ENCODE measurements at regions not wholly inside any gene's neighbourhood (a gene's known extent, or its start where the extent isn't known, plus 50 kb on each side); places are given as distances from the start of the nearest gene placed in this dataset.

DNA sequence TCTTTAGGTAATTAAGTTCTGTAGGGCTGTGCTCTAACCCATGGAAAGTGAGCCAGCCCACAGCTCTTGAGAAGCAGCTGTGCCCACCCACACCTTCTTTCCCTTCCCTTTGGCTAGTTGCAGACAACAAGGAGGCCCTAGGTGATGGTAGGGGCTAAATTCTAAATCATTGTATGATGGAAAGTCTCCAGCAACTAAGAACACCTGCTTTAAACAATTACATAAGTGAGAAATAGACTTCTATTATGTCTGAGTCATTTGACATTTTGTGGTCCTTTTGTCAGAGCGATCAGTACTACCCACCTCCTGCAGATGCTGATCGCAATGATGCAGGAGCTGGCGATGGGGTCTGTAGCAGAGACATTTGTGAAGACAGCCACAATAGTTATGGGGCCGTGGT is 79.6 kb downstream of the TEX51 start:
- no peaks in the 10 kb centered on the region for H3K4me1 ChIP-seq (ENCODE audit: control insufficient read depth, extremely low read depth, insufficient read depth, low read length)
- H3K27me3 ChIP-seq (ENCODE audit: control insufficient read depth, extremely low read depth, insufficient read depth, low read length): peaks cover 14% of the 10 kb centered on the region
- H3K9me1 ChIP-seq (ENCODE audit: control insufficient read depth, extremely low read depth, insufficient read depth, low read length): no peaks in the 10 kb centered on the region
- DNase-seq (ENCODE audit: low read depth, low spot score): no peak
- H4K20me1 ChIP-seq (ENCODE audit: control insufficient read depth, extremely low read depth, insufficient read depth, low read length): no peaks in the 10 kb centered on the region
- no peaks in the 10 kb centered on the region for H3K36me3 ChIP-seq (ENCODE audit: control insufficient read depth in 2 of 2, extremely low read depth in 1 of 2, insufficient read depth in 2 of 2, low read length in 2 of 2)
- TF ChIP-seq EZH2 (IDR thresholded peaks at IDR 0.05; ENCODE audit: low read length) (no peak), CTCF (optimal IDR thresholded peaks at IDR 0.05 in 1 of 3, IDR thresholded peaks at IDR 0.05 in 1 of 3, conservative IDR thresholded peaks at IDR 0.05 in 1 of 3; ENCODE audit: extremely low read depth in 1 of 3, insufficient read depth in 2 of 3, low read length in 3 of 3) (no peak)
- no peaks in the 10 kb centered on the region for H3K9me3 ChIP-seq (ENCODE audit: control insufficient read depth, low read depth, low read length)
- FAIRE-seq: no peak
- H3K9ac ChIP-seq (ENCODE audit: control insufficient read depth, extremely low read depth, insufficient read depth, low read length): no peak overlapping the region
- no peaks in the 10 kb centered on the region for H3K79me2 ChIP-seq (ENCODE audit: control insufficient read depth, insufficient read depth, low read length)
- H3K4me2 ChIP-seq (ENCODE audit: control insufficient read depth, extremely low read depth, insufficient read depth, low read depth, low read length): no peak overlapping the region
- no peak overlapping the region for H3K4me3 ChIP-seq (ENCODE audit: control insufficient read depth in 2 of 3, extremely low read depth in 1 of 3, insufficient read depth in 2 of 3, low read depth in 1 of 3, low read length in 3 of 3)
- no peak overlapping the region for H3K27ac ChIP-seq (ENCODE audit: control insufficient read depth, insufficient read depth, low read length)
- dilution Hi-C loops (cut with MboI; ENCODE audit: extremely low pct_ligation_motif_present, low sequenced_read_pairs): no loop called here
- H2AFZ ChIP-seq (ENCODE audit: control insufficient read depth, low read length): no peak overlapping the region

DNA sequence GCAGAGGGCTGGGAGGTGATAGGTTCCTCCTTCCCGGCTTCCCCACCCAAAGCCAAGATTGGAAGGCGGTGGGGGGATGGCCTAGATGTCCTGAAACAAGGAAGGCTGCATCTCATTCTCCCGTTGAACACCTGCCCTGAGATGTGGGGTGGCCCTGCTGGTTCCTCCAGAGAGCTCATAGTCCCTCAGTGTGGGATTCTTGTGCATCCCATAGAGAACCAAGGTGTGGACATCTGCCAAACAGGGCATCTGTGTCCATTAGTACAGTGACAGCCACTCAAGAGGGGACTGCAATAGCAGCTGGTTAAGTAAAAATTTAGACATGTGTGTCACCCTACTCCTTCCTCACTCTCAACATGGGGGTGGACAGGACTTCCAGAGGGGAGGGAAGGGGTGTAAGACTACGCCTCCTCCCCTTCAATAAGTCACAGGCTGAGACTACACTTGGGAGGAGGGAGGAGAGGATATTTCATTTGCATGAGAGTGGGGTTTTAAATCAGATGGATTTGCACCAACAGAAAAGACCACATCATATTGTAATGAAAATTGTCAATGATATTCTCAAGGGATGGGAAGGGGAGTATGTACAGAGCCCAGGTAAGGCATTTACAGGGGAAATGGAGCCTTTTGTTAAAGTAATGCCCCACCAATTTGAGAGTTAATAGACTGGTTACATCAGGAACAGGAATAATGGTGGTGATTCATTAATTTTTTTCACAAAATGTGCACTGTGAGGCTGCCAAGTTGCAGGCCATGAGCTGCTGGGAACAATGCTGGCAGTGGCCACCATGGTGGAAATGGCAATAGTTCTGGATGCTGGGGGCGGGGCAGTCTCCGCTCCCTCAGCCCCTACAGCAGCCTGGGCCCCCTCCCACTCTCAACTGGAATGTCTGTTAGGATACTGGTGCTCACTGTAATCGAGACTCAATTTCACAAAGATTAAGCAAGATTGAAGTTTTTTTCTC is 80.6 kb downstream of the TEX51 start:
- Histone ChIP-seq H3K9ac (ENCODE audit: control insufficient read depth, extremely low read depth, insufficient read depth, low read length) (no peak overlapping the region), H3K79me2 (ENCODE audit: control insufficient read depth, insufficient read depth, low read length) (no peaks in the 10 kb centered on the region), H3K9me3 (ENCODE audit: control insufficient read depth, low read depth, low read length) (no peaks in the 10 kb centered on the region), H4K20me1 (ENCODE audit: control insufficient read depth, extremely low read depth, insufficient read depth, low read length) (no peaks in the 10 kb centered on the region), H3K4me2 (ENCODE audit: control insufficient read depth, extremely low read depth, insufficient read depth, low read depth, low read length) (no peak overlapping the region), H3K4me1 (ENCODE audit: control insufficient read depth, extremely low read depth, insufficient read depth, low read length) (no peaks in the 10 kb centered on the region), H2AFZ (ENCODE audit: control insufficient read depth, low read length) (no peak overlapping the region), H3K36me3 (ENCODE audit: control insufficient read depth in 2 of 2, extremely low read depth in 1 of 2, insufficient read depth in 2 of 2, low read length in 2 of 2) (no peaks in the 10 kb centered on the region), H3K27ac (ENCODE audit: control insufficient read depth, insufficient read depth, low read length) (no peak overlapping the region), H3K9me1 (ENCODE audit: control insufficient read depth, extremely low read depth, insufficient read depth, low read length) (no peaks in the 10 kb centered on the region), H3K27me3 (ENCODE audit: control insufficient read depth, extremely low read depth, insufficient read depth, low read length) (peaks cover 14% of the 10 kb centered on the region), H3K4me3 (ENCODE audit: control insufficient read depth in 2 of 3, extremely low read depth in 1 of 3, insufficient read depth in 2 of 3, low read depth in 1 of 3, low read length in 3 of 3) (no peak overlapping the region)
- TF ChIP-seq EZH2 (IDR thresholded peaks at IDR 0.05; ENCODE audit: low read length): no peak
- no peak for TF ChIP-seq CTCF (optimal IDR thresholded peaks at IDR 0.05 in 1 of 3, IDR thresholded peaks at IDR 0.05 in 1 of 3, conservative IDR thresholded peaks at IDR 0.05 in 1 of 3; ENCODE audit: extremely low read depth in 1 of 3, insufficient read depth in 2 of 3, low read length in 3 of 3)
- dilution Hi-C loops (cut with MboI; ENCODE audit: extremely low pct_ligation_motif_present, low sequenced_read_pairs): no loop called here
- FAIRE-seq: no peak
- DNase-seq (ENCODE audit: low read depth, low spot score): no peak
